ENCODE measurements at regions not wholly inside any gene's neighbourhood (a gene's known extent, or its start where the extent isn't known, plus 50 kb on each side); places are given as distances from the start of the nearest gene placed in this dataset.

DNA sequence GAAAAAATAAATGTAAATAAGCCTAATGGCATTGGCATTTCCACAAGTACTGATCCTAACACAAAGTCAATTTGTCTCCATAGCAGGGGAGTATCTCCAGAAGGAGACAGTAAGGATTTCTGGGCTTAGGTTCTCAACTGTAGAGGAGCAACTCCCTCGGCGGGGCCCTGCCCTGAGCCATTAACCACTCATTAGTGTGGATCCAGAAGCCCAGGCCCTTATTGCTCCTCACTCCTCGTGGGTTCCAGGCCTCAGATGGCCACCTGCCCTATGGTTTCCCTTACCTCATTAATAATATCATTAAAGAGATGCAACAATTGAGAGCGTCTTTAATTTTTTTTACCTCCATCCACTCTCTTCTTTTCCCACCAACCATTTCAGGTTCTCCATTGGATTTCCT lies 85.3 kb upstream of the CLDN18 start (continued):
- TF ChIP-seq TSHZ2 (CRISPR knock-in tag; IDR thresholded peaks at IDR 0.05) (no peak), ISL1 (CRISPR knock-in tag; IDR thresholded peaks at IDR 0.05) (no peak), RARB (CRISPR knock-in tag; IDR thresholded peaks at IDR 0.05) (no peak)
- TF ChIP-seq, protein P1, sequence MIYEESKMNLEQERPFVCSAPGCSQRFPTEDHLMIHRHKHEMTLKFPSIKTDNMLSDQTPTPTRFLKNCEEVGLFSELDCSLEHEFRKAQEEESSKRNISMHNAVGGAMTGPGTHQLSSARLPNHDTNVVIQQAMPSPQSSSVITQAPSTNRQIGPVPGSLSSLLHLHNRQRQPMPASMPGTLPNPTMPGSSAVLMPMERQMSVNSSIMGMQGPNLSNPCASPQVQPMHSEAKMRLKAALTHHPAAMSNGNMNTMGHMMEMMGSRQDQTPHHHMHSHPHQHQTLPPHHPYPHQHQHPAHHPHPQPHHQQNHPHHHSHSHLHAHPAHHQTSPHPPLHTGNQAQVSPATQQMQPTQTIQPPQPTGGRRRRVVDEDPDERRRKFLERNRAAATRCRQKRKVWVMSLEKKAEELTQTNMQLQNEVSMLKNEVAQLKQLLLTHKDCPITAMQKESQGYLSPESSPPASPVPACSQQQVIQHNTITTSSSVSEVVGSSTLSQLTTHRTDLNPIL (CRISPR knock-in tag; IDR thresholded peaks at IDR 0.05; ENCODE audit: low read depth), result no peak

- ATAC-seq, result no peak
These were observed 84.9 kb upstream of the CLDN18 start for GRCh38 chr3:137925080-137925479.

DNA sequence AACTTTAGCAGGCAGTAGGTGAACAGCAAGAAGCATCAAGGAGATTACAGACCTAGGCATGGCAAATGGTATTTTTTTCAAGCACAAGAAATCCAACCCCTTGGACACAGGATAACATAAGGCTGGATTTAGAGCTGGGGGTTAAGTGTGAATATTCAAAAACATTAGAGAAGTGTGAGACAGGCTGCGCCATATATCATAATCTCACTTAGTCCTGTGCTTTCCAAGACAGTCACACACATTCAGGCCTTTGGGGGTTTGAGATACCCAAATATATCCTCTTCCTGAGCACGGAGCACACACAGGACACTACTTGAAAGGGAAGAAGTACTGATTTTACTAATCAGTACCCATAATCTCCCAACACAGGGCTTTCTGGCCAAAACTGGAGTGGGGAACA lies 83.0 kb upstream of the CLDN18 start:
- no peak for ATAC-seq

More at GRCh38 chr3:137925080-137925479, 84.9 kb upstream of the CLDN18 start:
- TF ChIP-seq ZNF70 (CRISPR knock-in tag; IDR thresholded peaks at IDR 0.05), result no peak
- TF ChIP-seq, protein P1 (CRISPR knock-in tag; IDR thresholded peaks at IDR 0.05; ENCODE audit: low read depth), result no peak
- TF ChIP-seq ZC3H10 (CRISPR knock-in tag; IDR thresholded peaks at IDR 0.05), result no peak
- TF ChIP-seq CSDC2 (CRISPR knock-in tag; IDR thresholded peaks at IDR 0.05), result no peak
- TF ChIP-seq ZNF8 (CRISPR knock-in tag; IDR thresholded peaks at IDR 0.05), result no peak
- no peak for TF ChIP-seq SNAI2 (CRISPR knock-in tag; IDR thresholded peaks at IDR 0.05)
- no peak for TF ChIP-seq ZFP30 (CRISPR knock-in tag; IDR thresholded peaks at IDR 0.05)

DNA sequence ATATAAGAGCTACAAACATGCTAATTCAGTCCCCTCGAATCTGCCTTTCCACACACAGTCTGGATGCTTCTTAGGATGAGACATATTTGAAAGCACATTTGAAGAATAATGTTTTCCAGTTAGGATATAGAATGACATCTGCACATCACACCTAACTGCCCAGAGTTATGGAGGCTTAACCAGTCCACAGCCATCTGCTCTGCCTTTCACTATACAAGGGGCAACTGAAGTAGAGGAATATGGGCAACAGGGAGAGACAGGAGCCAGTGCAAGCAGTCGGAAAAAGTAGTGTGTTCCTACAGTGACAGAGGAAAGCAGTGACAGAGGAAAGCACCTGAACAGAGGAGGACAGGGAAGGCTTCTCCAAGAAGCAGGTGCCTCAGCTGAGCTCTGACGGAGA lies 79.0 kb upstream of the CLDN18 start:
- ATAC-seq, result no peak
- TF ChIP-seq ESRRG (CRISPR knock-in tag; IDR thresholded peaks at IDR 0.05), result no peak
- no peak for TF ChIP-seq ZNF8 (CRISPR knock-in tag; IDR thresholded peaks at IDR 0.05)
- no peak for TF ChIP-seq ARNTL (CRISPR knock-in tag; IDR thresholded peaks at IDR 0.05; ENCODE audit: borderline replicate concordance, low read depth)
- TF ChIP-seq ZNF565 (CRISPR knock-in tag; conservative IDR thresholded peaks at IDR 0.05; ENCODE audit: low read depth), result no peak
- TF ChIP-seq CSDC2 (CRISPR knock-in tag; IDR thresholded peaks at IDR 0.05), result no peak
- TF ChIP-seq BACH2 (CRISPR knock-in tag; IDR thresholded peaks at IDR 0.05; ENCODE audit: borderline replicate concordance), result no peak
- TF ChIP-seq ZFP3 (CRISPR knock-in tag; IDR thresholded peaks at IDR 0.05), result no peak
- TF ChIP-seq TOX (CRISPR knock-in tag; IDR thresholded peaks at IDR 0.05; ENCODE audit: borderline replicate concordance), result no peak
- no peak for TF ChIP-seq TSHZ2 (CRISPR knock-in tag; IDR thresholded peaks at IDR 0.05)
- no peak for TF ChIP-seq OSR1 (CRISPR knock-in tag; IDR thresholded peaks at IDR 0.05)
- no peak for TF ChIP-seq ISL1 (CRISPR knock-in tag; IDR thresholded peaks at IDR 0.05)

More for the DNA sequence above, 83.0 kb upstream of the CLDN18 start:
- TF ChIP-seq ISL1 (CRISPR knock-in tag; IDR thresholded peaks at IDR 0.05) (no peak), ZFP30 (CRISPR knock-in tag; IDR thresholded peaks at IDR 0.05) (no peak), RARB (CRISPR knock-in tag; IDR thresholded peaks at IDR 0.05) (no peak), ZC3H10 (CRISPR knock-in tag; IDR thresholded peaks at IDR 0.05) (no peak), OSR1 (CRISPR knock-in tag; IDR thresholded peaks at IDR 0.05) (no peak), ESRRG (CRISPR knock-in tag; IDR thresholded peaks at IDR 0.05) (no peak), TOX (CRISPR knock-in tag; IDR thresholded peaks at IDR 0.05; ENCODE audit: borderline replicate concordance) (no peak), SNAI2 (CRISPR knock-in tag; IDR thresholded peaks at IDR 0.05) (no peak), CSRNP3 (CRISPR knock-in tag; IDR thresholded peaks at IDR 0.05) (no peak)
- TF ChIP-seq, protein P1 (CRISPR knock-in tag; IDR thresholded peaks at IDR 0.05; ENCODE audit: low read depth), result no peak
- TF ChIP-seq, protein P2, sequence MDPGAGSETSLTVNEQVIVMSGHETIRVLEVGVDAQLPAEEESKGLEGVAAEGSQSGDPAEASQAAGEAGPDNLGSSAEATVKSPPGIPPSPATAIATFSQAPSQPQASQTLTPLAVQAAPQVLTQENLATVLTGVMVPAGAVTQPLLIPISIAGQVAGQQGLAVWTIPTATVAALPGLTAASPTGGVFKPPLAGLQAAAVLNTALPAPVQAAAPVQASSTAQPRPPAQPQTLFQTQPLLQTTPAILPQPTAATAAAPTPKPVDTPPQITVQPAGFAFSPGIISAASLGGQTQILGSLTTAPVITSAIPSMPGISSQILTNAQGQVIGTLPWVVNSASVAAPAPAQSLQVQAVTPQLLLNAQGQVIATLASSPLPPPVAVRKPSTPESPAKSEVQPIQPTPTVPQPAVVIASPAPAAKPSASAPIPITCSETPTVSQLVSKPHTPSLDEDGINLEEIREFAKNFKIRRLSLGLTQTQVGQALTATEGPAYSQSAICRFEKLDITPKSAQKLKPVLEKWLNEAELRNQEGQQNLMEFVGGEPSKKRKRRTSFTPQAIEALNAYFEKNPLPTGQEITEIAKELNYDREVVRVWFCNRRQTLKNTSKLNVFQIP (CRISPR knock-in tag; IDR thresholded peaks at IDR 0.05; ENCODE audit: borderline replicate concordance, low read depth), result no peak

Measured in SK-N-SH treated with all-trans-retinoic acid at 6 μM for 48 hours (cell line).